ENCODE measurements at regions not wholly inside any gene's neighbourhood (a gene's known extent, or its start where the extent isn't known, plus 50 kb on each side); places are given as distances from the start of the nearest gene placed in this dataset.

DNA sequence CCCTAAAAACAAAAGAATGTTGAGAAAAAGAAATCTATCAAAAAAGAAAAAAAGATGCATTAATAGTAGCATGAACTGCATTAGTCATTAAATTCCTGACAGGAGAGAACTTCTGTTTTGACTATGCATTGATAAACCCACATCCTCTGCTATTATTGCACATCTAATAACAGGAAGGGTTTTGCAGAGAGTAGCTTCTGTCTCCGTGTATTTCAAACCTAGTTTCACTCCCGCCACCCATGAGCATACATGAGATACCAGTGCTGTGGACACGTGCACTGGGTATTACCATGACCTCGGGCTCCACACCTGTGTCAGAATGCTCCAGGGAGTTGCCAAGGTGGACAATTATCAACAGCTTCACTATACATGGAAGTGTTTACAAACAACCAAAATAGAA, 449.1 kb upstream of the SOX5 start:
- intact Hi-C loops (cut with micrococcal nuclease): no loop called here
- no TSS peak for BruUV-seq (replicated peaks)
- TF ChIP-seq EZH2 (IDR thresholded peaks at IDR 0.05; ENCODE audit: low read length, unreplicated experiment): no peak
- TF ChIP-seq EZH2phosphoT487 (IDR thresholded peaks at IDR 0.05; ENCODE audit: borderline replicate concordance, low read length): no peak
- TF ChIP-seq, protein P1, sequence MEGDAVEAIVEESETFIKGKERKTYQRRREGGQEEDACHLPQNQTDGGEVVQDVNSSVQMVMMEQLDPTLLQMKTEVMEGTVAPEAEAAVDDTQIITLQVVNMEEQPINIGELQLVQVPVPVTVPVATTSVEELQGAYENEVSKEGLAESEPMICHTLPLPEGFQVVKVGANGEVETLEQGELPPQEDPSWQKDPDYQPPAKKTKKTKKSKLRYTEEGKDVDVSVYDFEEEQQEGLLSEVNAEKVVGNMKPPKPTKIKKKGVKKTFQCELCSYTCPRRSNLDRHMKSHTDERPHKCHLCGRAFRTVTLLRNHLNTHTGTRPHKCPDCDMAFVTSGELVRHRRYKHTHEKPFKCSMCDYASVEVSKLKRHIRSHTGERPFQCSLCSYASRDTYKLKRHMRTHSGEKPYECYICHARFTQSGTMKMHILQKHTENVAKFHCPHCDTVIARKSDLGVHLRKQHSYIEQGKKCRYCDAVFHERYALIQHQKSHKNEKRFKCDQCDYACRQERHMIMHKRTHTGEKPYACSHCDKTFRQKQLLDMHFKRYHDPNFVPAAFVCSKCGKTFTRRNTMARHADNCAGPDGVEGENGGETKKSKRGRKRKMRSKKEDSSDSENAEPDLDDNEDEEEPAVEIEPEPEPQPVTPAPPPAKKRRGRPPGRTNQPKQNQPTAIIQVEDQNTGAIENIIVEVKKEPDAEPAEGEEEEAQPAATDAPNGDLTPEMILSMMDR (conservative IDR thresholded peaks at IDR 0.05; ENCODE audit: low read depth, low read length): no peak
- Histone ChIP-seq H3K79me2 (ENCODE audit: low read length) (no peaks in the 10 kb centered on the region), H3K4me2 (ENCODE audit: low read length) (no peak overlapping the region), H3K4me3 (ENCODE audit: low read length) (no peak overlapping the region), H3K9me3 (ENCODE audit: low read length) (no peaks in the 10 kb centered on the region), H2AFZ (ENCODE audit: low read length) (no peak overlapping the region), H3K36me3 (ENCODE audit: low read depth, low read length) (no peaks in the 10 kb centered on the region), H3K27me3 (ENCODE audit: low read length) (peaks cover 2% of the 10 kb centered on the region; the same call in 1 of the 2 replicates), H3K9ac (ENCODE audit: low read length) (no peak overlapping the region), H3F3A (ENCODE audit: low read length, unreplicated experiment) (no peaks in the 10 kb centered on the region), H3K9me2 (replicated peaks; ENCODE audit: low read length) (no peaks in the 10 kb centered on the region), H3K4me1 (ENCODE audit: insufficient read depth, low read length) (no peaks in the 10 kb centered on the region), H3K27ac (ENCODE audit: low read length) (no peak overlapping the region), H4K20me1 (ENCODE audit: low read length) (no peaks in the 10 kb centered on the region)
- CTCF ChIA-PET: no interaction called here
- ATAC-seq (no peak), DNase-seq (no peak)
- POLR2A ChIA-PET (ENCODE audit: unreplicated experiment): interaction anchor here (0.6 kb wide), 1 partner anchor 9 kb away, joined by 4 read pairs; no protein-coding TSS in a partner anchor

DNA sequence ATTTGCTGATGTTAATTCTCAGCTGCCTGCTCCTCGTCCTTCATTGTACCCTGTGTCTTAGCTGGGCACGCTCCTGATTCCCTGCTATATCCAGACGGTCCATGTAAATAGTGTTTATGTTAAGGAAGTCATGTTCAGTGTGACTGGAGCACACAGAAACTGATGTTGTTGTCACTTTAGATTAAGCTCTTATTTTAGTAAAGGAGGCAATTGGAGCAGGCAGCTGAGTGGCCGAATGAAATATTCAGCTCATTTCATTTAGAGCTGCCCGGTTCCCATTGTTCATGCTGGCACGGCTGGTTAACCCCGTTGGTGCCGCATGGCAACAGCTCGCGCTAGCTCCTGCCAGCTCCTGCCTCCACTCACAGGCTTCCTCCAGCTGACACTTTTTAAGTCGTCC, 446.8 kb upstream of the SOX5 start:
- ATAC-seq (no peak), DNase-seq (no peak)
- H3K9me3 ChIP-seq (ENCODE audit: low read length): no peaks in the 10 kb centered on the region
- H3K4me1 ChIP-seq (ENCODE audit: insufficient read depth, low read length): no peaks in the 10 kb centered on the region
- TF ChIP-seq EZH2phosphoT487 (IDR thresholded peaks at IDR 0.05; ENCODE audit: borderline replicate concordance, low read length) (no peak), EZH2 (IDR thresholded peaks at IDR 0.05; ENCODE audit: low read length, unreplicated experiment) (no peak)
- TF ChIP-seq, protein P1 (conservative IDR thresholded peaks at IDR 0.05; ENCODE audit: low read depth, low read length): no peak
- no peaks in the 10 kb centered on the region for H3K9me2 ChIP-seq (replicated peaks; ENCODE audit: low read length)
- no peaks in the 10 kb centered on the region for H3K79me2 ChIP-seq (ENCODE audit: low read length)
- no peak overlapping the region for H3K27ac ChIP-seq (ENCODE audit: low read length)
- ChIA-PET CTCF (no interaction called here), POLR2A (ENCODE audit: unreplicated experiment) (no interaction called here)
- H3K27me3 ChIP-seq (ENCODE audit: low read length): no peaks in the 10 kb centered on the region
- no peaks in the 10 kb centered on the region for H3K36me3 ChIP-seq (ENCODE audit: low read depth, low read length)
- no TSS peak for BruUV-seq (replicated peaks)
- intact Hi-C loops (cut with micrococcal nuclease): no loop called here
- no peak overlapping the region for H2AFZ ChIP-seq (ENCODE audit: low read length)
- H3K4me3 ChIP-seq (ENCODE audit: low read length): no peak overlapping the region
- no peaks in the 10 kb centered on the region for H4K20me1 ChIP-seq (ENCODE audit: low read length)
- no peaks in the 10 kb centered on the region for H3F3A ChIP-seq (ENCODE audit: low read length, unreplicated experiment)
- H3K4me2 ChIP-seq (ENCODE audit: low read length): no peak overlapping the region
- no peak overlapping the region for H3K9ac ChIP-seq (ENCODE audit: low read length)

DNA sequence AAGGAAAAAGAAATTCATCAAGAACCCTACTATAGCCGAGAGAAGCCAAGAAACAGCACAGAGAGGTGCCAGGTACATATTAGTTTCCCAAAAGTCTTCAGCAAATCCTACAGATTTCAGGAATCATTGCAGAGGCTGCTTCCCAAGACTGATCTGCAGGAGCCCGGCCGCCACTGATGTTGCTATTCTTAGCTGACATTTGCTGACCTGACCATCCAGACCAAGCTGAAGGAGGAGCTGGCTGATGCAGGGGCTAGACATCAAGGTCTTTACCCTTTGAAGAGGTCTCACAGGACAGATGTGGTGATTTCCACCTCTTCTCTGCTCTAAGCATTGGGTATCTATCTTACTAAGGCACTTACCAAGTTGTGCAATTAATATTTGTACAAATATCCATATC, 444.8 kb upstream of the SOX5 start:
- Histone ChIP-seq H3K4me1 (ENCODE audit: insufficient read depth, low read length) (no peaks in the 10 kb centered on the region), H3K4me3 (ENCODE audit: low read length) (no peak overlapping the region), H4K20me1 (ENCODE audit: low read length) (no peaks in the 10 kb centered on the region), H3K27me3 (ENCODE audit: low read length) (no peaks in the 10 kb centered on the region), H3K4me2 (ENCODE audit: low read length) (no peak overlapping the region), H3K9me3 (ENCODE audit: low read length) (no peaks in the 10 kb centered on the region), H3K9ac (ENCODE audit: low read length) (no peak overlapping the region), H2AFZ (ENCODE audit: low read length) (no peak overlapping the region), H3K79me2 (ENCODE audit: low read length) (no peaks in the 10 kb centered on the region), H3K27ac (ENCODE audit: low read length) (no peak overlapping the region), H3K9me2 (replicated peaks; ENCODE audit: low read length) (no peaks in the 10 kb centered on the region), H3K36me3 (ENCODE audit: low read depth, low read length) (no peaks in the 10 kb centered on the region), H3F3A (ENCODE audit: low read length, unreplicated experiment) (no peaks in the 10 kb centered on the region)
- no TSS peak for BruUV-seq (replicated peaks)
- ATAC-seq (no peak), DNase-seq (no peak)
- POLR2A ChIA-PET (ENCODE audit: unreplicated experiment): no interaction called here
- TF ChIP-seq, protein P1 (conservative IDR thresholded peaks at IDR 0.05; ENCODE audit: low read depth, low read length): no peak
- TF ChIP-seq EZH2phosphoT487 (IDR thresholded peaks at IDR 0.05; ENCODE audit: borderline replicate concordance, low read length) (no peak), EZH2 (IDR thresholded peaks at IDR 0.05; ENCODE audit: low read length, unreplicated experiment) (no peak)
- intact Hi-C loops (cut with micrococcal nuclease): no loop called here
- CTCF ChIA-PET: no interaction called here

All from PC-3 (cell line).